H9 (cell line): ENCODE measurements at regions not wholly inside any gene's neighbourhood (a gene's known extent, or its start where the extent isn't known, plus 50 kb on each side); places are given as distances from the start of the nearest gene placed in this dataset.

Experiments
- DNase-seq: peaks from one replicate; pipeline ENCODE4 v3.0.0-alpha.2; 2017
- H2AFZ ChIP-seq: one replicate; pipeline ENCODE4 v1.6.1; 2013; ENCODE audit warnings: mild to moderate bottlenecking, low read length, control low read depth, moderate library complexity
- H2AK5ac ChIP-seq: 2 replicates; pipeline ENCODE4 v1.6.1; 2013; ENCODE audit warnings: low read length, control low read depth, mixed read lengths; ENCODE audit not compliant: insufficient read length
- H2BK120ac ChIP-seq: one replicate; pipeline ENCODE4 v1.6.1; 2013; ENCODE audit warnings: low read depth, mild to moderate bottlenecking, low read length, control low read depth, inconsistent platforms; ENCODE audit not compliant: poor library complexity, severe bottlenecking
- H2BK12ac ChIP-seq: 2 replicates; pipeline ENCODE4 v1.6.1; 2013; ENCODE audit warnings: low read length, control low read depth, mixed read lengths, low read depth; ENCODE audit not compliant: insufficient read length
- H2BK15ac ChIP-seq: 2 replicates; pipeline ENCODE4 v1.6.1; 2013; ENCODE audit warnings: low read depth, low read length, control low read depth
- H2BK20ac ChIP-seq: one replicate; pipeline ENCODE4 v1.6.1; 2013; ENCODE audit warnings: low read depth, mild to moderate bottlenecking, low read length, control low read depth, inconsistent platforms; ENCODE audit not compliant: poor library complexity, severe bottlenecking
- H2BK5ac ChIP-seq: 2 replicates; pipeline ENCODE4 v1.6.1; 2013; ENCODE audit warnings: low read length, control low read depth, mixed read lengths; ENCODE audit not compliant: insufficient read length
- H3K14ac ChIP-seq: 2 replicates; pipeline ENCODE4 v1.6.1; 2013; ENCODE audit warnings: low read length, control low read depth; ENCODE audit not compliant: insufficient read depth
- H3K18ac ChIP-seq: 2 replicates; pipeline ENCODE4 v1.6.1; 2013; ENCODE audit warnings: low read depth, mild to moderate bottlenecking, mixed read lengths, low read length, control low read depth; ENCODE audit not compliant: insufficient read length
- H3K23ac ChIP-seq: 2 replicates; pipeline ENCODE4 v1.6.1; 2013; ENCODE audit warnings: low read length, control low read depth, mixed read lengths, low read depth; ENCODE audit not compliant: insufficient read length
- H3K23me2 ChIP-seq: 2 replicates; pipeline ENCODE4 v1.6.1; 2013; ENCODE audit warnings: low read depth, mild to moderate bottlenecking, mixed read lengths, low read length, control low read depth; ENCODE audit not compliant: insufficient read length, poor library complexity, severe bottlenecking
- H3K27ac ChIP-seq: 2 replicates; pipeline ENCODE4 v1.5.1; 2013; ENCODE audit warnings: low read length, control low read depth, mixed read lengths, low read depth; ENCODE audit not compliant: insufficient read length
- H3K27me3 ChIP-seq: 2 replicates; pipeline ENCODE4 v1.6.1; 2013; ENCODE audit warnings: low read length, control low read depth, inconsistent platforms; ENCODE audit not compliant: insufficient read depth
- H3K4ac ChIP-seq: 2 replicates; pipeline ENCODE4 v1.6.1; 2013; ENCODE audit warnings: low read depth, mild to moderate bottlenecking, control low read depth, inconsistent platforms, low read length, moderate library complexity
- H3K4me1 ChIP-seq: 2 replicates; pipeline ENCODE4 v1.6.1; 2013; ENCODE audit warnings: low read length, control low read depth, inconsistent platforms; ENCODE audit not compliant: insufficient read depth
- H3K4me2 ChIP-seq: 2 replicates; pipeline ENCODE4 v1.6.1; 2013; ENCODE audit warnings: low read length, control low read depth, mixed read lengths; ENCODE audit not compliant: insufficient read length, insufficient read depth
- H3K56ac ChIP-seq: 2 replicates; pipeline ENCODE4 v1.6.1; 2013; ENCODE audit warnings: low read depth, mild to moderate bottlenecking, mixed read lengths, low read length, control low read depth; ENCODE audit not compliant: insufficient read length
- H3K79me1 ChIP-seq: 2 replicates; pipeline ENCODE4 v1.6.1; 2013; ENCODE audit warnings: low read depth, mild to moderate bottlenecking, moderate library complexity, low read length, control low read depth, inconsistent platforms; ENCODE audit not compliant: insufficient read depth, poor library complexity, severe bottlenecking
- H3K79me2 ChIP-seq: 2 replicates; pipeline ENCODE4 v1.6.1; 2013; ENCODE audit warnings: low read length, control low read depth, inconsistent platforms; ENCODE audit not compliant: insufficient read depth
- H3K9ac ChIP-seq: 2 replicates; pipeline ENCODE4 v1.6.1; 2013; ENCODE audit warnings: low read length, control low read depth, mixed read lengths; ENCODE audit not compliant: insufficient read length; ENCODE audit errors: extremely low read depth
- H3K9me3 ChIP-seq: one replicate; pipeline ENCODE4 v1.6.1; 2013; ENCODE audit warnings: low read depth, low read length, inconsistent platforms; ENCODE audit not compliant: control insufficient read depth
- H3T11ph ChIP-seq: one replicate; pipeline ENCODE4 v1.6.1; 2013; ENCODE audit warnings: mild to moderate bottlenecking, low read length, control low read depth, inconsistent platforms
- H4K20me1 ChIP-seq: one replicate; pipeline ENCODE4 v1.6.1; 2013; ENCODE audit not compliant: control insufficient read depth, insufficient read length, insufficient read depth
- H4K5ac ChIP-seq: 2 replicates; pipeline ENCODE4 v1.6.1; 2013; ENCODE audit warnings: low read depth, mild to moderate bottlenecking, mixed read lengths, low read length, control low read depth; ENCODE audit not compliant: insufficient read length
- H4K8ac ChIP-seq: replicated peaks from 2 replicates; pipeline ENCODE4 v1.6.1; 2013; ENCODE audit warnings: low read length, control low read depth, mixed read lengths, low read depth; ENCODE audit not compliant: insufficient read length
- H4K91ac ChIP-seq: 2 replicates; pipeline ENCODE4 v1.6.1; 2013; ENCODE audit warnings: low read depth, mild to moderate bottlenecking, moderate library complexity, mixed read lengths, low read length, control low read depth; ENCODE audit not compliant: insufficient read length
- H3K27ac Mint-ChIP-seq, 3 experiments: 2 replicates in 2 of 3; 3 replicates in 1 of 3; pipeline ENCODE4 v1.8.0; 2020 to 2021; ENCODE audit warnings: mixed read lengths in 3 of 3, mild to moderate bottlenecking in 1 of 3, moderate library complexity in 1 of 3
- H3K27me3 Mint-ChIP-seq: 2 replicates; pipeline ENCODE4 v1.8.0; 2021; ENCODE audit warnings: low read depth, mild to moderate bottlenecking, moderate library complexity, mixed read lengths
- H3K36me3 Mint-ChIP-seq, 3 experiments: 2 replicates in 2 of 3; 3 replicates in 1 of 3; pipeline ENCODE4 v1.8.0; 2020 to 2021; ENCODE audit warnings: low read depth in 3 of 3, mixed read lengths in 3 of 3; ENCODE audit not compliant: insufficient read depth in 1 of 3
- H3K4me1 Mint-ChIP-seq, 2 experiments: 2 replicates each; pipeline ENCODE4 v1.8.0; 2020; ENCODE audit warnings: mixed read lengths in 2 of 2
- H3K4me3 Mint-ChIP-seq, 2 experiments: 2 replicates in 1 of 2; 3 replicates in 1 of 2; pipeline ENCODE4 v1.8.0; 2020 to 2021; ENCODE audit warnings: mild to moderate bottlenecking in 2 of 2, mixed read lengths in 2 of 2, moderate library complexity in 1 of 2
- H3K9me3 Mint-ChIP-seq, 2 experiments: 2 replicates in 1 of 2; 3 replicates in 1 of 2; pipeline ENCODE4 v1.8.0; 2020; ENCODE audit warnings: mild to moderate bottlenecking in 2 of 2, mixed read lengths in 2 of 2, moderate library complexity in 1 of 2
- WGBS: extraction: QIAGEN DNeasy Blood & Tissue Kit; methylation state at CpG from one replicate; pipeline ENCODE4 v1.1.7; 2013; ENCODE audit warnings: missing lambda C conversion rate, low lambda C conversion rate, mixed read lengths; ENCODE audit not compliant: insufficient read length; ENCODE audit errors: extremely low coverage; 5-methylcytosine and 5-hydroxymethylcytosine counted together
- TF ChIP-seq, protein P1 (sequence below): fragments of 200-600 bp; sonication (generic); conservative IDR thresholded peaks from 3 replicates; pipeline ENCODE4 v1.8.0; 2021; ENCODE audit warnings: antibody characterized with exemption, mild to moderate bottlenecking

DNA sequence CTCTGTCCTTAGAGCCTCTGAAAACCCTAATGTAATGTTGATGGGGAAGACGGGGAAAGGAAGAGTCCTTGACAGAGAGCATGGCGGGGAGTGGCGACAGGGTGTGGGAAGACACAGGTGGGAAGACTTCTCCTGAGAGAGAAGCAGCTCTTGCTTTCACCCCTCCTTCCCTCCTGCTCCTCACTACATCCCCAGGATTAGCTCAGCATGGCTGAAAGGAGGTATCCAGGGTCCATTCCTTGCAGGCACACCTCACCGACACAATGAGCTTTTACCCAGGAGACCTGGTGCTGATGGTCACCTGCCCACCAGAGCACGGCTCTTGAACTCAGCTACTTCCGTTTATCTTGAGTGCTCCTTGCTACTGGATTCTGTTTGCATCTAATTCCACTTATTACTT, 469.3 kb downstream of the CDH26 start:
- H2BK5ac ChIP-seq: no peak overlapping the region
- H3K23me2 ChIP-seq: no peaks in the 10 kb centered on the region
- Mint-ChIP-seq H3K36me3 (no peaks in the 10 kb centered on the region), H3K27me3 (peaks cover under 1% of the 10 kb centered on the region; the same call in 1 of the 2 replicates), H3K9me3 (no peaks in the 10 kb centered on the region), H3K27ac (no peak overlapping the region), H3K4me1 (peaks cover 15 to 20% of the 10 kb centered on the region in 2 experiments), H3K4me3 (no peak overlapping the region)
- no peak overlapping the region for H3K23ac ChIP-seq
- no peak overlapping the region for H3T11ph ChIP-seq
- H4K8ac ChIP-seq: no peak overlapping the region
- no peak overlapping the region for H2BK15ac ChIP-seq
- H3K27me3 ChIP-seq: no peaks in the 10 kb centered on the region
- H3K9ac ChIP-seq: no peak overlapping the region
- H4K20me1 ChIP-seq: no peaks in the 10 kb centered on the region
- no peak overlapping the region for H3K18ac ChIP-seq
- no peak overlapping the region for H2AK5ac ChIP-seq
- no peaks in the 10 kb centered on the region for H3K79me2 ChIP-seq
- no peak overlapping the region for H3K4me2 ChIP-seq
- no peak overlapping the region for H2BK20ac ChIP-seq
- WGBS: no CpG with 5 or more reads among the region's 6 CpGs
- H4K5ac ChIP-seq: no peak overlapping the region
- no peak overlapping the region for H4K91ac ChIP-seq
- no peak overlapping the region for H3K27ac ChIP-seq
- DNase-seq: no peak
- H2AFZ ChIP-seq: no peak overlapping the region
- no peak overlapping the region for H3K56ac ChIP-seq
- no peak overlapping the region for H3K4ac ChIP-seq
- no peaks in the 10 kb centered on the region for H3K79me1 ChIP-seq
- no peak overlapping the region for H3K14ac ChIP-seq
- peaks cover 4% of the 10 kb centered on the region; the same call in 1 of the 2 replicates for H3K4me1 ChIP-seq
- H2BK120ac ChIP-seq: no peak overlapping the region
- TF ChIP-seq, protein P1, sequence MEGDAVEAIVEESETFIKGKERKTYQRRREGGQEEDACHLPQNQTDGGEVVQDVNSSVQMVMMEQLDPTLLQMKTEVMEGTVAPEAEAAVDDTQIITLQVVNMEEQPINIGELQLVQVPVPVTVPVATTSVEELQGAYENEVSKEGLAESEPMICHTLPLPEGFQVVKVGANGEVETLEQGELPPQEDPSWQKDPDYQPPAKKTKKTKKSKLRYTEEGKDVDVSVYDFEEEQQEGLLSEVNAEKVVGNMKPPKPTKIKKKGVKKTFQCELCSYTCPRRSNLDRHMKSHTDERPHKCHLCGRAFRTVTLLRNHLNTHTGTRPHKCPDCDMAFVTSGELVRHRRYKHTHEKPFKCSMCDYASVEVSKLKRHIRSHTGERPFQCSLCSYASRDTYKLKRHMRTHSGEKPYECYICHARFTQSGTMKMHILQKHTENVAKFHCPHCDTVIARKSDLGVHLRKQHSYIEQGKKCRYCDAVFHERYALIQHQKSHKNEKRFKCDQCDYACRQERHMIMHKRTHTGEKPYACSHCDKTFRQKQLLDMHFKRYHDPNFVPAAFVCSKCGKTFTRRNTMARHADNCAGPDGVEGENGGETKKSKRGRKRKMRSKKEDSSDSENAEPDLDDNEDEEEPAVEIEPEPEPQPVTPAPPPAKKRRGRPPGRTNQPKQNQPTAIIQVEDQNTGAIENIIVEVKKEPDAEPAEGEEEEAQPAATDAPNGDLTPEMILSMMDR: no peak
- H2BK12ac ChIP-seq: no peak overlapping the region
- no peaks in the 10 kb centered on the region for H3K9me3 ChIP-seq
